SK-N-MC (cell line): ENCODE measurements at regions not wholly inside any gene's neighbourhood (a gene's known extent, or its start where the extent isn't known, plus 50 kb on each side); places are given as distances from the start of the nearest gene placed in this dataset.
"Not testable (repeated sequence)": the region's sequence is repeated elsewhere in the genome, so short reads cannot be mapped to it uniquely, and the experiment has no call there.

ENCODE experiments used
- DNase-seq: peaks from one replicate; pipeline ENCODE4 v3.0.0-alpha.2; 2011; ENCODE audit warnings: low read depth, low spot score
- H3K27ac ChIP-seq: fragments of 200-600 bp; sonication (generic); 2 replicates; pipeline ENCODE4 v1.5.1; 2016; ENCODE audit warnings: mixed run types
- H3K36me3 ChIP-seq: fragments of 200-600 bp; sonication (generic); 2 replicates; pipeline ENCODE4 v1.6.1; 2017; ENCODE audit warnings: antibody characterized with exemption, low read length, mixed read lengths; ENCODE audit not compliant: insufficient read depth
- H3K4me3 ChIP-seq: fragments of 200-600 bp; sonication (generic); 2 replicates; pipeline ENCODE4 v1.5.1; 2016
- H3K9ac ChIP-seq: fragments of 200-600 bp; sonication (generic); 2 replicates; pipeline ENCODE4 v1.8.0; 2017; ENCODE audit warnings: mixed run types, mixed read lengths; ENCODE audit not compliant: insufficient read length
- H3K9me3 ChIP-seq: fragments of 200-600 bp; sonication (generic); 2 replicates; pipeline ENCODE4 v1.6.1; 2017; ENCODE audit warnings: low read depth, mild to moderate bottlenecking, antibody characterized with exemption, low read length, moderate library complexity, mixed read lengths
- EZH2 ChIP-seq: fragments of 200-600 bp; sonication (generic); IDR thresholded peaks from one replicate; pipeline ENCODE4 v1.6.1; 2017; ENCODE audit warnings: antibody characterized with exemption
- FOXP2 ChIP-seq: optimal IDR thresholded peaks from 2 replicates; pipeline ENCODE3; 2011; ENCODE audit warnings: mild to moderate bottlenecking, moderate library complexity; ENCODE audit not compliant: insufficient read depth; ENCODE audit errors: extremely low read length, control extremely low read depth
- POLR2AphosphoS5 ChIP-seq: IDR thresholded peaks from 2 replicates; pipeline ENCODE4 v1.6.1; 2012; ENCODE audit warnings: mild to moderate bottlenecking, low read depth, low read length, borderline replicate concordance

- Histone ChIP-seq H3K27ac (no peak overlapping the region), H3K36me3 (no peaks in the 10 kb centered on the region), H3K9ac (no peak overlapping the region), H3K4me3 (no peak overlapping the region), H3K9me3 (no peaks in the 10 kb centered on the region)
- TF ChIP-seq POLR2AphosphoS5 (no peak), EZH2 (no peak), FOXP2 (no peak)
- no peak for DNase-seq
Measured at GRCh38 chr5:112549127-112549526, 130.1 kb upstream of the EPB41L4A start.

GRCh38 chr5:112549605-112550166, 130.6 kb upstream of the EPB41L4A start:
- Histone ChIP-seq H3K36me3 (no peaks in the 10 kb centered on the region), H3K9me3 (no peaks in the 10 kb centered on the region), H3K4me3 (no peak overlapping the region), H3K27ac (no peak overlapping the region), H3K9ac (no peak overlapping the region)
- DNase-seq, result no peak
- TF ChIP-seq POLR2AphosphoS5 (no peak), EZH2 (no peak), FOXP2 (no peak)

GRCh38 chr5:112551419-112552032, 132.4 kb upstream of the EPB41L4A start:
- peak; percentile 34 for DNase-seq
- no peak for TF ChIP-seq FOXP2
- no peak for TF ChIP-seq EZH2
- no peak for TF ChIP-seq POLR2AphosphoS5
- H3K9me3 ChIP-seq, result no peaks in the 10 kb centered on the region
- H3K27ac ChIP-seq, result no peak overlapping the region
- no peaks in the 10 kb centered on the region for H3K36me3 ChIP-seq
- no peak overlapping the region for H3K4me3 ChIP-seq
- H3K9ac ChIP-seq, result no peak overlapping the region

DNA sequence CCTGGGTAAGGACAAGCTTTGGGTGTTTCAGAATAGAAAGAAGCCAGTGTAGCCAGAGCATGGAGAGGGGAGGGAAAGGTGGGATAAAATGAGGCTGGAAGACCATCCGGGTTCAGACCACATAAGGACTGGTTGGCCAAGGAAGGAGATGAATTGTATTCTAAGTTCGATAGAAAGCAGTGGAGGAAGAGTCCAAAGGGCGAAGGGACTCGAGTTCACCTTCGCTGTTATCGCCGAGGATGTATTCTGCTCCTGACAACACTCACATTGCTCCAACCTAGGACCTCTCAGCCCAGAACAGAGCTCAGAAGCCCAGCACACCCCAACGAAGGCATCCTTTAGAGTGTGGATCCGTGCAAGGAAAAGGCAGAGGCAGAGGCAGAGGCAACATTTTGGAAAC, 133.1 kb upstream of the EPB41L4A start:
- H3K4me3 ChIP-seq, result no peak overlapping the region
- DNase-seq, result no peak
- H3K27ac ChIP-seq, result no peak overlapping the region
- no peak overlapping the region for H3K9ac ChIP-seq
- no peaks in the 10 kb centered on the region for H3K9me3 ChIP-seq
- H3K36me3 ChIP-seq, result no peaks in the 10 kb centered on the region
- no peak for TF ChIP-seq EZH2
- no peak for TF ChIP-seq POLR2AphosphoS5
- no peak for TF ChIP-seq FOXP2

DNA sequence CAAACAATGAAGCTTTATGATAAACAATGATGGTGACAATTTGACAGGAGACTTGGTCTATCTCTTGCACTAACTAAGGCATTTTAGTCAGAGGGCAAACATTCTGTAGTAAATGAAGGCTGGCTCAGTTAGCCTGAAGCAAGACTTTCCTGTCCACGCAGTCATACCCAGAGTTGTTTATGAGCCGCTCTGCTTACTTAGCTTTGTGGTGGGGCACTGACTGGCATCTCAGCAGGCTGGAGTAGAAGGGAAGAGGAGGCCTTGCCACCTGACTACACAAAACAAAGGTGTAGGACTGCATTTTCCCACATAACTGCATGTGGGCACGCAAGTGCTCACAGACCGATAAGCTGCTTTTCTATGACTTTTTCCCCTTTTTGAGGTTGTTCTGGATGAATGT, 133.7 kb upstream of the EPB41L4A start:
- Histone ChIP-seq H3K4me3 (no peak overlapping the region), H3K9ac (no peak overlapping the region), H3K36me3 (no peaks in the 10 kb centered on the region), H3K27ac (no peak overlapping the region), H3K9me3 (no peaks in the 10 kb centered on the region)
- TF ChIP-seq POLR2AphosphoS5, result no peak
- TF ChIP-seq FOXP2, result no peak
- no peak for TF ChIP-seq EZH2
- DNase-seq, result no peak

DNA sequence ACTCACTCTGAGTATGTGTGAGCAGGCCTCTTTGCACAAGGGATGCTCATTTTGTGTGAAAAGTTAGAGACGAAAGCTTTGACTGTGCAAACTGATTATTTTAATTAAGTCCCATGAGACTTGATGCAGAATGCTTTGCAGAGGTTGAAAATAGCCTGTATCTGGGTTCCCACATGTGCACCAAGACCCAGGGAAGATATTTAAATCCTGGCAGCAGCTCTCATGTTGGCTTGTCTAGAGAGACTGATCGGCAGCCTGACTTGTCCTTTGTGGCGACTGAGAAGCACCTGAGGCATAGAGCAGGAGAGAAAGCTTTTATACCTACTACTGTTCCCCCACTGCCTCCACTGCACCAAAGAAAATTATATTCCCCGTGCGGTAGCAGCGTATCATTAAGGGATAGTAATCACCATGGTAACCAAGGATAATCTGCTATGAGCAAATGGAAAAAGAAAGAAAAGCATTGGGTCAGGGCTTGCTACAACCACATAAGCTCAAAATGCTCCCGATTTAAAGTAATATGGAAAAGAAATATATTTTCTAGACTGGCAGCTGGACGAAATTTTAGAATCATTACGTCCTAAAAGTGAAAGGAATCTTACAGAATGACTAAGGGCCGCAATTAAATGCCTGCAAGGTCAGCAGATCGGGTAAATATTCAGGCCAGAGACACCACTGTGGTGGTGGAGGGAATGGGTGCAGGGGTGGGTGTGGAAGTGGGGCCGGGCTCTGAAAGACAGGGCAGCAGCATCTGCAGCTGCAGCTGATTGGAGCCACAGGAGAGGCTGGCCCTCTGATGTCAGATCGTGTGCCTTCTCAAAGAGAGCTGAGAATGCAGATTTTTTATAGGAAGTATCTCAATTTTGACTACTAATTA, 135.3 kb upstream of the EPB41L4A start:
- no peak for DNase-seq
- no peak for TF ChIP-seq EZH2
- no peak for TF ChIP-seq POLR2AphosphoS5
- TF ChIP-seq FOXP2, result no peak
- no peak overlapping the region for H3K9ac ChIP-seq
- no peaks in the 10 kb centered on the region for H3K9me3 ChIP-seq
- no peak overlapping the region for H3K4me3 ChIP-seq
- H3K36me3 ChIP-seq, result no peaks in the 10 kb centered on the region
- no peak overlapping the region for H3K27ac ChIP-seq

- TF ChIP-seq POLR2AphosphoS5 (no peak), EZH2 (no peak), FOXP2 (no peak)
- Histone ChIP-seq H3K4me3 (no peak overlapping the region), H3K27ac (no peak overlapping the region), H3K9me3 (no peaks in the 10 kb centered on the region), H3K9ac (no peak overlapping the region), H3K36me3 (no peaks in the 10 kb centered on the region)
- no peak for DNase-seq
Measured at GRCh38 chr5:112555197-112555596, 136.1 kb upstream of the EPB41L4A start.

DNA sequence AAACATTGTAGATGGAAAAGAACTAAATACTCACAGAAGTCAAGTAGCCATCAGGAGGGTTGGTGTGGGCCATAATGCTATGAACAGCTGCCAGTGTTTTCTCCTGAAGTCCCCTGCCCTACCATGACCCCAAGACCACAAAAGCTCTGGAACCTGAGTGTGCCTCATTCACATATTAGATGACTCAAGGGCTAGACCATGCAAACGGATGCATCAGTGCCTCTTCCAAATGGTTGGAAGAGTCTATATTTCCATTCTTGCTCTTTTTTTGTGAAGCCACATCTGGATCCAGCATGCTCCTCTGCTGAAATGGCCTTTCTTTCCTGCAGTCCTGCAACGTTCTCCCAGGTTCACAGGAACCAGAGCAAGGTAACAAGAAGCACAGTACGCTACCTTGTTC, 136.6 kb upstream of the EPB41L4A start:
- DNase-seq, result no peak
- Histone ChIP-seq H3K27ac (no peak overlapping the region), H3K9ac (no peak overlapping the region), H3K9me3 (no peaks in the 10 kb centered on the region), H3K4me3 (no peak overlapping the region), H3K36me3 (no peaks in the 10 kb centered on the region)
- TF ChIP-seq FOXP2, result no peak
- no peak for TF ChIP-seq POLR2AphosphoS5
- no peak for TF ChIP-seq EZH2

GRCh38 chr5:112559501-112559900, 140.4 kb upstream of the EPB41L4A start:
- not testable (repeated sequence) for H3K9ac ChIP-seq, H3K27ac ChIP-seq, H3K9me3 ChIP-seq, H3K4me3 ChIP-seq, H3K36me3 ChIP-seq, DNase-seq
